ENCODE measurements at regions not wholly inside any gene's neighbourhood (a gene's known extent, or its start where the extent isn't known, plus 50 kb on each side); places are given as distances from the start of the nearest gene placed in this dataset.

DNA sequence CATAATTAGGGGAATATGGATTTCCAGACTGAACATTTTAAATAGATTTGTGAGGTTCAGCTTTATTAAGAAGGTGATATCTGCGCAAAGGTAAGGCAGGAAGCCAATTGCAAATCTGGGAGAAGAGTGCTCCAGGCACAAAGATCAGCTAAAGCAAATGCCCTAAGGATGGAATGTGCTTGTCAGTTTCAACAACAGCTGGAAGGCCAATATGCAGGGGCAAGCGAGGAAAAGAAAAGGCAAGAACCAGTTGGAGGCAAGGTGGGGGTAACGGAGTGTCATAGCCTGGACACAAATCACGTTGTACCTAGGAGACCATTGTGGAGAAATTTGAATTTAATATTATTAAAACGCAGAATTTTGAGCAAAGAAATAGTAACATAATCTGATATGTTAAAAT, 1710.3 kb upstream of the PCDH7 start:
- TF ChIP-seq, protein P1, sequence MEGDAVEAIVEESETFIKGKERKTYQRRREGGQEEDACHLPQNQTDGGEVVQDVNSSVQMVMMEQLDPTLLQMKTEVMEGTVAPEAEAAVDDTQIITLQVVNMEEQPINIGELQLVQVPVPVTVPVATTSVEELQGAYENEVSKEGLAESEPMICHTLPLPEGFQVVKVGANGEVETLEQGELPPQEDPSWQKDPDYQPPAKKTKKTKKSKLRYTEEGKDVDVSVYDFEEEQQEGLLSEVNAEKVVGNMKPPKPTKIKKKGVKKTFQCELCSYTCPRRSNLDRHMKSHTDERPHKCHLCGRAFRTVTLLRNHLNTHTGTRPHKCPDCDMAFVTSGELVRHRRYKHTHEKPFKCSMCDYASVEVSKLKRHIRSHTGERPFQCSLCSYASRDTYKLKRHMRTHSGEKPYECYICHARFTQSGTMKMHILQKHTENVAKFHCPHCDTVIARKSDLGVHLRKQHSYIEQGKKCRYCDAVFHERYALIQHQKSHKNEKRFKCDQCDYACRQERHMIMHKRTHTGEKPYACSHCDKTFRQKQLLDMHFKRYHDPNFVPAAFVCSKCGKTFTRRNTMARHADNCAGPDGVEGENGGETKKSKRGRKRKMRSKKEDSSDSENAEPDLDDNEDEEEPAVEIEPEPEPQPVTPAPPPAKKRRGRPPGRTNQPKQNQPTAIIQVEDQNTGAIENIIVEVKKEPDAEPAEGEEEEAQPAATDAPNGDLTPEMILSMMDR (IDR thresholded peaks at IDR 0.05) = no peak
- TF ChIP-seq ZFX (IDR thresholded peaks at IDR 0.05; ENCODE audit: borderline replicate concordance) = no peak
